ENCODE measurements at regions not wholly inside any gene's neighbourhood (a gene's known extent, or its start where the extent isn't known, plus 50 kb on each side); places are given as distances from the start of the nearest gene placed in this dataset.
A peak's percentile ranks its signal among the peaks of the same experiment; 100 is the strongest.

GRCh38 chr3:144553301-144553700, 581.7 kb downstream of the DIPK2A start:
- Histone ChIP-seq H3K27me3 (ENCODE audit: control insufficient read depth, insufficient read depth, low read length) (no peaks in the 10 kb centered on the region), H3K36me3 (ENCODE audit: control insufficient read depth, insufficient read depth, low read length) (no peaks in the 10 kb centered on the region), H3K4me3 (ENCODE audit: low read depth, low read length) (no peak overlapping the region)
- FAIRE-seq (no peak), DNase-seq (ENCODE audit: low read depth) (no peak)
- TF ChIP-seq CTCF (IDR thresholded peaks at IDR 0.05; ENCODE audit: insufficient read depth, low read length, severe bottlenecking), result no peak

GRCh38 chr3:144554889-144555288, 583.3 kb downstream of the DIPK2A start:
- Histone ChIP-seq H3K4me3 (ENCODE audit: low read depth, low read length) (no peak overlapping the region), H3K36me3 (ENCODE audit: control insufficient read depth, insufficient read depth, low read length) (no peaks in the 10 kb centered on the region), H3K27me3 (ENCODE audit: control insufficient read depth, insufficient read depth, low read length) (no peaks in the 10 kb centered on the region)
- FAIRE-seq (no peak), DNase-seq (ENCODE audit: low read depth) (no peak)
- TF ChIP-seq CTCF (IDR thresholded peaks at IDR 0.05; ENCODE audit: insufficient read depth, low read length, severe bottlenecking), result no peak

GRCh38 chr3:144556392-144556791, 584.8 kb downstream of the DIPK2A start:
- no peak for TF ChIP-seq CTCF (IDR thresholded peaks at IDR 0.05; ENCODE audit: insufficient read depth, low read length, severe bottlenecking)
- Histone ChIP-seq H3K27me3 (ENCODE audit: control insufficient read depth, insufficient read depth, low read length) (no peaks in the 10 kb centered on the region), H3K36me3 (ENCODE audit: control insufficient read depth, insufficient read depth, low read length) (no peaks in the 10 kb centered on the region), H3K4me3 (ENCODE audit: low read depth, low read length) (no peak overlapping the region)
- no peak for DNase-seq (ENCODE audit: low read depth)
- FAIRE-seq, result no peak

GRCh38 chr3:144557515-144557914, 585.9 kb downstream of the DIPK2A start:
- H3K27me3 ChIP-seq (ENCODE audit: control insufficient read depth, insufficient read depth, low read length), result no peaks in the 10 kb centered on the region
- no peak for FAIRE-seq
- TF ChIP-seq CTCF (IDR thresholded peaks at IDR 0.05; ENCODE audit: insufficient read depth, low read length, severe bottlenecking), result no peak
- DNase-seq (ENCODE audit: low read depth), result peak; percentile 76
- no peaks in the 10 kb centered on the region for H3K36me3 ChIP-seq (ENCODE audit: control insufficient read depth, insufficient read depth, low read length)
- H3K4me3 ChIP-seq (ENCODE audit: low read depth, low read length), result no peak overlapping the region

- TF ChIP-seq CTCF (IDR thresholded peaks at IDR 0.05; ENCODE audit: insufficient read depth, low read length, severe bottlenecking), result no peak
- DNase-seq (ENCODE audit: low read depth), result no peak
- no peak for FAIRE-seq
- Histone ChIP-seq H3K27me3 (ENCODE audit: control insufficient read depth, insufficient read depth, low read length) (no peaks in the 10 kb centered on the region), H3K36me3 (ENCODE audit: control insufficient read depth, insufficient read depth, low read length) (no peaks in the 10 kb centered on the region), H3K4me3 (ENCODE audit: low read depth, low read length) (no peak overlapping the region)
Observed at GRCh38 chr3:144564011-144564410, 592.4 kb downstream of the DIPK2A start.

GRCh38 chr3:144566320-144566719, 594.7 kb downstream of the DIPK2A start:
- Histone ChIP-seq H3K36me3 (ENCODE audit: control insufficient read depth, insufficient read depth, low read length) (no peaks in the 10 kb centered on the region), H3K4me3 (ENCODE audit: low read depth, low read length) (no peak overlapping the region), H3K27me3 (ENCODE audit: control insufficient read depth, insufficient read depth, low read length) (no peaks in the 10 kb centered on the region)
- TF ChIP-seq CTCF (IDR thresholded peaks at IDR 0.05; ENCODE audit: insufficient read depth, low read length, severe bottlenecking), result no peak
- FAIRE-seq (no peak), DNase-seq (ENCODE audit: low read depth) (no peak)
